ENCODE measurements at regions not wholly inside any gene's neighbourhood (a gene's known extent, or its start where the extent isn't known, plus 50 kb on each side); places are given as distances from the start of the nearest gene placed in this dataset.

GRCh38 chr18:71995904-71996465, 548.2 kb downstream of the CBLN2 start:
- no peak overlapping the region for H3K4me2 ChIP-seq
- DNase-seq (ENCODE audit: low read depth in 1 of 2, low spot score in 1 of 2) = no peak
- TF ChIP-seq BCL3 (IDR thresholded peaks at IDR 0.05) = no peak
- ChIA-PET CTCF (no interaction called here), POLR2A (no interaction called here)
- WGBS (ENCODE audit: missing lambda C conversion rate) = 34% methylated on average over 1 of the region's 1 CpG
- ATAC-seq = no peak
- no peaks in the 10 kb centered on the region for H3K4me1 ChIP-seq
- no peak for FAIRE-seq
- no peak overlapping the region for H3K4me3 ChIP-seq
- no peaks in the 10 kb centered on the region for H3K9me3 ChIP-seq
- no peak overlapping the region for H3K27ac ChIP-seq

- Histone ChIP-seq H3K4me3 (no peak overlapping the region), H3K27ac (no peak overlapping the region), H3K4me1 (no peaks in the 10 kb centered on the region), H3K4me2 (no peak overlapping the region), H3K9me3 (no peaks in the 10 kb centered on the region)
- 0% methylated on average over 1 of the region's 1 CpG for WGBS (ENCODE audit: missing lambda C conversion rate)
- no peak for FAIRE-seq
- DNase-seq (ENCODE audit: low read depth in 1 of 2, low spot score in 1 of 2) = no peak
- ChIA-PET POLR2A (no interaction called here), CTCF (no interaction called here)
- TF ChIP-seq JUNB (IDR thresholded peaks at IDR 0.05) = no peak
- TF ChIP-seq REST (IDR thresholded peaks at IDR 0.05) = no peak
- TF ChIP-seq PHF8 (IDR thresholded peaks at IDR 0.05; ENCODE audit: borderline replicate concordance, low read depth) = no peak
- TF ChIP-seq TP53 (CRISPR knock-in tag; IDR thresholded peaks at IDR 0.05) = no peak
- no peak for TF ChIP-seq ELK1 (IDR thresholded peaks at IDR 0.05; ENCODE audit: low read depth, low read length)
- TF ChIP-seq CTCF (IDR thresholded peaks at IDR 0.05) = no peak
- no peak for TF ChIP-seq TFCP2L1 (CRISPR knock-in tag; IDR thresholded peaks at IDR 0.05)
- no peak for TF ChIP-seq POLR2AphosphoS2 (conservative IDR thresholded peaks at IDR 0.05; ENCODE audit: low read length)
- TF ChIP-seq E2F6 (IDR thresholded peaks at IDR 0.05; ENCODE audit: borderline replicate concordance, low read depth) = no peak
- TF ChIP-seq HOXB5 (CRISPR knock-in tag; IDR thresholded peaks at IDR 0.05) = no peak
- TF ChIP-seq CEBPB (IDR thresholded peaks at IDR 0.05) = no peak
- no peak for TF ChIP-seq HMGXB4 (CRISPR knock-in tag; IDR thresholded peaks at IDR 0.05; ENCODE audit: borderline replicate concordance)
- no peak for ATAC-seq
Observed at GRCh38 chr18:71994273-71994672, 549.9 kb downstream of the CBLN2 start.
